Common myeloid progenitor, CD34-positive (primary cell): ENCODE measurements at regions not wholly inside any gene's neighbourhood (a gene's known extent, or its start where the extent isn't known, plus 50 kb on each side); places are given as distances from the start of the nearest gene placed in this dataset.

Experiments
- CTCF ChIA-PET: fragments of 350-600 bp; sonication (Branson Sonifier 250); formaldehyde crosslinking; loops from one replicate; lab custom pipeline; 2021; ENCODE audit warnings: antibody characterized with exemption; lab: Charles Lee
- POLR2A ChIA-PET: fragments of 350-600 bp; sonication (Branson Sonifier 250); formaldehyde crosslinking; loops from one replicate; lab custom pipeline; 2021; ENCODE audit warnings: antibody characterized with exemption; lab: Charles Lee
- DNase-seq, 3 donors: peaks; one replicate each; pipeline versions ENCODE4 v3.0.0 to v3.0.0-alpha.2; 2013
- H3K27ac ChIP-seq, 2 experiments: 1 replicate in 1 of 2; 2 replicates in 1 of 2; pipeline ENCODE4 v1.7.0; 2013; ENCODE audit warnings: inconsistent platforms in 2 of 2, low read length in 2 of 2, mild to moderate bottlenecking in 2 of 2, low read depth in 1 of 2, moderate library complexity in 1 of 2; ENCODE audit not compliant: severe bottlenecking in 2 of 2, insufficient read depth in 1 of 2, poor library complexity in 1 of 2
- H3K27me3 ChIP-seq, 5 experiments: replicated peaks in 2 of 5; 1 replicate in 3 of 5; 2 replicates in 2 of 5; pipeline versions ENCODE4 v1.6.1 to v1.7.0; 2013; ENCODE audit warnings: low read length in 4 of 5, mild to moderate bottlenecking in 2 of 5, moderate library complexity in 2 of 5, inconsistent platforms in 1 of 5; ENCODE audit not compliant: insufficient read depth in 5 of 5, control insufficient read depth in 4 of 5
- H3K36me3 ChIP-seq, 4 experiments: 1 replicate in 2 of 4; 2 replicates in 2 of 4; pipeline versions ENCODE4 v1.6.1 to v1.7.0; 2013; ENCODE audit warnings: low read length in 3 of 4, control low read depth in 1 of 4, mild to moderate bottlenecking in 1 of 4; ENCODE audit not compliant: control insufficient read depth in 4 of 4, insufficient read depth in 4 of 4
- H3K4me1 ChIP-seq, 4 experiments: 1 replicate in 3 of 4; 2 replicates in 1 of 4; pipeline versions ENCODE4 v1.6.1 to v1.7.1; 2013; ENCODE audit warnings: low read length in 3 of 4, mild to moderate bottlenecking in 3 of 4, control low read depth in 1 of 4, inconsistent platforms in 1 of 4, moderate library complexity in 1 of 4; ENCODE audit not compliant: control insufficient read depth in 4 of 4, insufficient read depth in 4 of 4; ENCODE audit errors: control extremely low read depth in 1 of 4
- H3K4me3 ChIP-seq, 7 experiments: 1 replicate in 4 of 7; 2 replicates in 3 of 7; pipeline versions ENCODE4 v1.5.1 to v1.7.0; 2013; ENCODE audit warnings: mild to moderate bottlenecking in 7 of 7, low read length in 6 of 7, moderate library complexity in 6 of 7, inconsistent platforms in 2 of 7, low read depth in 2 of 7, control low read depth in 1 of 7; ENCODE audit not compliant: insufficient read depth in 4 of 7, control insufficient read depth in 1 of 7; ENCODE audit errors: extremely low read depth in 1 of 7
- H3K9me3 ChIP-seq, 5 experiments: 1 replicate in 4 of 5; 2 replicates in 1 of 5; pipeline versions ENCODE4 v1.6.1 to v1.7.1; 2013; ENCODE audit warnings: low read length in 4 of 5, mild to moderate bottlenecking in 2 of 5, inconsistent platforms in 1 of 5, low read depth in 1 of 5, moderate library complexity in 1 of 5; ENCODE audit not compliant: control insufficient read depth in 4 of 5, insufficient read depth in 2 of 5; ENCODE audit errors: control extremely low read depth in 1 of 5
- WGBS: methylation state at CpG from one replicate; pipeline ENCODE4 v1.1.5; 2013; ENCODE audit not compliant: insufficient coverage; 5-methylcytosine and 5-hydroxymethylcytosine counted together

DNA sequence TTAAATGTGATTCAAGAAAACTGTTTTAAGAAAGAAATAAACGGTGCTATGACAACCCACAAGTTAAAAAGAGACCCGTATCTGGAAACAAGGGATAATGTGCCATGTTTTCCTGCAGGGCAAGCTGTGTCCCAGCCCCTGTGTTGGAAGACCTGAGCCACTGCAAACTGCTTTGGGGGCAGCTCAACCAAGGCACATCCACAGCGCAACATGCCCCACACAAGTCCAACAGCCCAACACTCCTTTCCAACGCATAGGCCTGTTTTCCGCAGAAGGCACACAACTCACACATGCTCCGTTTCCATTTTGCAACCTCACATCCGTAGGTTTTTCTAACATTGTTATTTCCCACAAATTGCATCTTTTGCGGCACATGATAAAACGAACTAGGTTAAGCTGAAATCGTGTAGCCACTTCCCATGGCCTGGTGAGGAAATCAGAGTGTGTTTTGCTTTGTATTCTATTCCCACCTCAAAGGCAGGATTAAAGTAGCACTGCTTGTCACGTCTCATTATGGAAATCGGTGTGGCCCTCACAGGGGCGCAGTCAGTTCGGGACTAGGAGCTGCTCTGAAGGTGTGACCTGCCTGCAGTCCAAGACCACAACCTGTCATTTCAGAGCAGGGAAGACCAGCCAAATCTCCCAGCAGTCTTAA, 50.5 kb upstream of the ZNF516 start:
- Histone ChIP-seq H3K4me3 (no peak overlapping the region), H3K36me3 (no peaks in the 10 kb centered on the region), H3K27ac (no peak overlapping the region), H3K4me1 (no peaks in the 10 kb centered on the region), H3K27me3 (peaks cover 0 to 3% (median 0%) of the 10 kb centered on the region in 5 experiments), H3K9me3 (no peaks in the 10 kb centered on the region)
- ChIA-PET POLR2A (no interaction called here), CTCF (interaction anchor here (1.4 kb wide), 1 partner anchor 9 kb away, joined by 5 read pairs; no protein-coding TSS in a partner anchor)
- WGBS, result 95% methylated on average over 10 of the region's 14 CpGs
- DNase-seq, result no peak

DNA sequence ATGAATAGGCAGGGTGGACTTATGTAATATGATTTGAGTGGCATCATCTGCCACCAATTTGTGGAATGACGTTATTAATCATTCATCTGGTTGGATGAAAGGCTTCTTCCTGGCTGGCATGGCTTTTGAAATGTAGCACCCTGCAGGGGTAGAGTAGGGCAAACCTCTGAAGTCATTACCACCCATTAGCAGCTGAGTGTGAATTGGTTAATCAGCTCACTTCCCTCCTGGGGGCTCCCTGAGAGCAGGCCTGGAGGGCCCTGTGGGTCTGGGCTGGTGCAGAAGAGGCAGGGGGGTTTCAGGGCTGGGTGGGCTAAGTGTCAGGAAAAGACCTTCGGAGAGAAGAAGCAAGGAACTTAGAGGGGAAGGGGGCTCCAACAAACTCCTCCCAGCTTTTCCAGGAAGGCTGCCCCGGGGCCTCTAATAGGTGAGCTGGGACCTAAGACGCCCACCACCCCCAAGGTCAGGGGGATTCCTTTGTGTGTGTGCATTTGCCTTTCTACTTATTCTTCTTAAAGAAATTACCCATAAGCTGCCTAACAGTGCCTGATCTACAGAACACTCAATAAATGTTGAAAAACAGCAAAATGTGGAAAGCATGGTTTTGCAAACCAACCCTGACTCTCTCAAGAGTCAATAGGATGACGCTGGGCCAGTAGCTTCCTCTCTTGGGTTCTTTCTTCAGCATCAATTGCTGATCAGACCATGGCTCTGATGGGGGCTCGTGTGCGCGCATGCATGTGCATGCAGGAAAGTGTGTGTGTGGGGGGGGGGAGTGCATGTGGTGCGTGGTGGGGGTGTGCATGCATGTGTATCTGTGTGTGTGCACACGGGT, 49.7 kb upstream of the ZNF516 start:
- Histone ChIP-seq H3K9me3 (no peaks in the 10 kb centered on the region), H3K36me3 (no peaks in the 10 kb centered on the region), H3K4me3 (no peak overlapping the region), H3K4me1 (no peaks in the 10 kb centered on the region), H3K27ac (no peak overlapping the region), H3K27me3 (peaks cover 0 to 3% (median 0%) of the 10 kb centered on the region in 5 experiments)
- ChIA-PET POLR2A (no interaction called here), CTCF (interaction anchor here (1.0 kb wide), 1 partner anchor 12 kb away, joined by 3 read pairs; no protein-coding TSS in a partner anchor)
- 93% methylated on average over 7 of the region's 10 CpGs for WGBS
- DNase-seq, result no peak
